ENCODE measurements at regions not wholly inside any gene's neighbourhood (a gene's known extent, or its start where the extent isn't known, plus 50 kb on each side); places are given as distances from the start of the nearest gene placed in this dataset.

DNA sequence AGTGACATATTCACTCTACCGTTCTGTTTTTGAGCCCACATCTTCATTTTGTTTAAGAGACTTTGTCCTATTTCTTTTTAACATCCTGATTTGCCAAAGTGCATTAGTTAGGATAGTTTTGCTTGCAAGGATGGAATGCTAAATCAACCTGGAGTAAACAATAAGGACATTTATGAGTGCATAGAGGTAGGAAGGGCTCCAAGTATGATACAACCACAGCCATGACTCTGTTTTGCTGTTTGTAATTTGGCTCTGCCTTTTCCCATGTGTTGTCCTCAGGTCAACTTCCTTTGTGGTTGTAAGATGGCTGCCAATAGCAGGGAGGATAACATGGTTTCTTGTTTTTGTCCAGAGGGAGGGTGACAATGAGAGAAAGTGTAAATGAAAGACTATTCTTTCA, 66.4 kb upstream of the GOLIM4 start:
- Histone ChIP-seq H3K27ac (no peak overlapping the region), H3K27me3 (no peaks in the 10 kb centered on the region), H3K4me3 (replicated peaks in 1 of 3) (no peak overlapping the region), H3K4me1 (no peaks in the 10 kb centered on the region), H3K36me3 (no peaks in the 10 kb centered on the region), H3K9me3 (no peaks in the 10 kb centered on the region)
- WGBS, 2 donors = 76 to 81% methylated on average over 1 of the region's 1 CpG
- DNase-seq = no peak
- no peak for TF ChIP-seq POLR2A (IDR thresholded peaks at IDR 0.05)
- TF ChIP-seq, protein P1, sequence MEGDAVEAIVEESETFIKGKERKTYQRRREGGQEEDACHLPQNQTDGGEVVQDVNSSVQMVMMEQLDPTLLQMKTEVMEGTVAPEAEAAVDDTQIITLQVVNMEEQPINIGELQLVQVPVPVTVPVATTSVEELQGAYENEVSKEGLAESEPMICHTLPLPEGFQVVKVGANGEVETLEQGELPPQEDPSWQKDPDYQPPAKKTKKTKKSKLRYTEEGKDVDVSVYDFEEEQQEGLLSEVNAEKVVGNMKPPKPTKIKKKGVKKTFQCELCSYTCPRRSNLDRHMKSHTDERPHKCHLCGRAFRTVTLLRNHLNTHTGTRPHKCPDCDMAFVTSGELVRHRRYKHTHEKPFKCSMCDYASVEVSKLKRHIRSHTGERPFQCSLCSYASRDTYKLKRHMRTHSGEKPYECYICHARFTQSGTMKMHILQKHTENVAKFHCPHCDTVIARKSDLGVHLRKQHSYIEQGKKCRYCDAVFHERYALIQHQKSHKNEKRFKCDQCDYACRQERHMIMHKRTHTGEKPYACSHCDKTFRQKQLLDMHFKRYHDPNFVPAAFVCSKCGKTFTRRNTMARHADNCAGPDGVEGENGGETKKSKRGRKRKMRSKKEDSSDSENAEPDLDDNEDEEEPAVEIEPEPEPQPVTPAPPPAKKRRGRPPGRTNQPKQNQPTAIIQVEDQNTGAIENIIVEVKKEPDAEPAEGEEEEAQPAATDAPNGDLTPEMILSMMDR (IDR thresholded peaks at IDR 0.05) = no peak
- intact Hi-C loops (cut with DNase I) = no loop called here

DNA sequence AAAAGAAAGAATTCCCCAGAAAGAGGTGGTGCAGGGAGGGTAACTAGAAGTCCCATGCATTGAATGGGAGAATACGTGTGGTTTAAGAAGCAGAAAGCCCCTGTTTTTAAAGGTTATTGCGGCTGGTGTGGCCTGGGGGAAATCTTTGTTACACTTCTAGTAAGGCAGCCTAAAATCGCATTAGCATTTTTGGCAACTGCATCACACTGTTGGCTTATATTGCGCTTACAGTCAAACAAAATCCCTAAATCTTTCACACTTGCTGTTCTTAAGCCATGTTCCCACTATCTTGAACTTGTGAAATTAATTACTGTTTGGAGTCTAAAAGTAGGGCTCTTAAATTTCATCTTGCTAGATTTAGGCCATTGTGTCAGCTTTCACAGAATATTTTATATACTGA, 66.0 kb upstream of the GOLIM4 start:
- 81 to 87% methylated on average over 4 of the region's 4 CpGs for WGBS, 2 donors
- no peaks in the 10 kb centered on the region for H3K27me3 ChIP-seq
- no peaks in the 10 kb centered on the region for H3K9me3 ChIP-seq
- TF ChIP-seq, protein P1 (IDR thresholded peaks at IDR 0.05) = no peak
- TF ChIP-seq POLR2A (IDR thresholded peaks at IDR 0.05) = no peak
- H3K36me3 ChIP-seq = no peaks in the 10 kb centered on the region
- no peaks in the 10 kb centered on the region for H3K4me1 ChIP-seq
- no peak for DNase-seq
- H3K4me3 ChIP-seq (replicated peaks in 1 of 3) = no peak overlapping the region
- H3K27ac ChIP-seq = no peak overlapping the region
- intact Hi-C loops (cut with DNase I) = no loop called here

DNA sequence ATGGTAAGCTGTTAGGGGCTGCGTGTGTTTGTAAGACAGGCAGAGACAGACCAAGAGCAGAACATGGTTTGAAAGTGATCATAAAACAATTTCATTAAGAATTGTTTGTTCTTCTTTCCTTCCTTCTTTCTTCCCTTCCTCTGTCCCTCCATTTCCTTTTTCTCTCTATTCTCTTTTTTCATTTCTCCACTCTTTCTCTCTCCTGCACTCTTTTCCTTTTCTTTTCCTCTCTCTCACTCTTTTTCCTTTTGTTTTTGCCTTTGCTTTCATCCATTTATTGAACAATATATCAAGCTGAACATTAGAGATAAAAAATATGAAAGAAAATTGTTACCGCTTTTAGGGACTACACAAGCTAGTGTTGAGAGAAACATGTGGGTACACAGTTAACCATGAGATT, 62.2 kb upstream of the GOLIM4 start:
- WGBS, 2 donors = 95% methylated on average over 2 of the region's 2 CpGs
- TF ChIP-seq POLR2A (IDR thresholded peaks at IDR 0.05) = no peak
- TF ChIP-seq, protein P1 (IDR thresholded peaks at IDR 0.05) = no peak
- no peaks in the 10 kb centered on the region for H3K36me3 ChIP-seq
- no peak overlapping the region for H3K27ac ChIP-seq
- DNase-seq = no peak
- intact Hi-C loops (cut with DNase I) = no loop called here
- no peak overlapping the region for H3K4me3 ChIP-seq (replicated peaks in 1 of 3)
- no peaks in the 10 kb centered on the region for H3K9me3 ChIP-seq
- no peaks in the 10 kb centered on the region for H3K27me3 ChIP-seq
- H3K4me1 ChIP-seq = no peaks in the 10 kb centered on the region

DNA sequence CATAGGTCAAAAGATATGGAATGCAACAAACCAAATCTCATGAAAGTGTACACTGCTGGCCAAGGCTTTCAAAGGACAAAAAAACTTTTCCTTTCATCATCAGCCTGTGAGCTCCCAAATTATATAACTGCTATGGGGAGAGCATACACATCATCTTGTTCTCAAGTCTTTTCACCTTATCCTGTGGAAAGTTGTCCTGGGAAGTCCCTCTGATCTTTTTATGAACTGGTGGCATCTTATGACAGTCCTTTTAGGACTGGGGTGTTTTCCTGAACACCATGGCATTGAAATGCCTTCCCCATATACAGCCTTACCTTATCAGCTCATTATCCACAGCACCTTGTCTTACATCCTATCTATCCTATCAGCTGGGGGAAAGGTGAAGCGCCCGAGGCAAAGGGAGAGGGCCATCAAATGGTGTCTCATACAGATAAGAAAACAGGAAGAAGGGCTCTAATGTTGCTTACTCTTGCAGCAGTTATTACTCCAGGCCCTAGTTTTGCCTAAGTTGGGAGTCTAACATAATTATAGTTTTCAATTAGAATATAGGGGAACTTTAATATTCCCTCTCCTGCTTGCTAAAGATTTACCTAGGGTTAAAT, 61.5 kb upstream of the GOLIM4 start:
- intact Hi-C loops (cut with DNase I) = no loop called here
- Histone ChIP-seq H3K4me3 (replicated peaks in 1 of 3) (no peak overlapping the region), H3K36me3 (no peaks in the 10 kb centered on the region), H3K4me1 (no peaks in the 10 kb centered on the region), H3K27me3 (no peaks in the 10 kb centered on the region), H3K27ac (no peak overlapping the region), H3K9me3 (no peaks in the 10 kb centered on the region)
- no peak for DNase-seq
- WGBS, 2 donors = 80% methylated on average over 2 of the region's 2 CpGs
- no peak for TF ChIP-seq POLR2A (IDR thresholded peaks at IDR 0.05)
- TF ChIP-seq, protein P1 (IDR thresholded peaks at IDR 0.05) = no peak

DNA sequence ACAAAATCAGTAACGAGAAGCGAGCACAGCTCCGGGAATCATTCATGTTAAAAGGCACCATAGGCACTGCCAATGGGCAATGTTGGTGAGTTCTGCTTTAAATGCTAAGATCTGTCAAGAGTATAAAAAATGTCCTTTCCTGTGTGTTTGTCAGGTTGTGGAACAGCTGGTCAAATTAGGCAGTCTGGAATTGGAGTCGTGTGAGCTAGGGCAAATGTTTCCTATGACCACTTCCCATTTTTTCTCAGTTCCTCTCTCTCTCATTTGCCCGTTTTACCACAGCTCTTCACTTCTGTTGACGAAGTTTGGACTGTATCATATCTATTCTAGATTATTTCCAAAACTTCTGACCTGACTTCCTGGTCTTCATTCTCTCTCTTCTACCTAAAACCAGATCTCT, 60.8 kb upstream of the GOLIM4 start:
- no peaks in the 10 kb centered on the region for H3K9me3 ChIP-seq
- intact Hi-C loops (cut with DNase I) = no loop called here
- H3K27ac ChIP-seq = no peak overlapping the region
- DNase-seq = no peak
- no peaks in the 10 kb centered on the region for H3K36me3 ChIP-seq
- no peak overlapping the region for H3K4me3 ChIP-seq (replicated peaks in 1 of 3)
- no peaks in the 10 kb centered on the region for H3K4me1 ChIP-seq
- H3K27me3 ChIP-seq = no peaks in the 10 kb centered on the region
- 76 to 79% methylated on average over 6 of the region's 6 CpGs for WGBS, 2 donors
- no peak for TF ChIP-seq POLR2A (IDR thresholded peaks at IDR 0.05)
- TF ChIP-seq, protein P1 (IDR thresholded peaks at IDR 0.05) = no peak

All from thyroid gland (tissue), 4 donors.